ENCODE measurements at regions not wholly inside any gene's neighbourhood (a gene's known extent, or its start where the extent isn't known, plus 50 kb on each side); places are given as distances from the start of the nearest gene placed in this dataset.
"Not testable (repeated sequence)": the region's sequence is repeated elsewhere in the genome, so short reads cannot be mapped to it uniquely, and the experiment has no call there.

GRCh38 chr14:41518030-41518429 lies 88.6 kb upstream of the LRFN5 start:
- H3K4me3 ChIP-seq (ENCODE audit: low read length); H3K23ac ChIP-seq (ENCODE audit: low read length); H4K8ac ChIP-seq (ENCODE audit: low read depth, low read length); H3K56ac ChIP-seq (ENCODE audit: low read length); DNase-seq; H2BK15ac ChIP-seq (replicated peaks; ENCODE audit: low read depth); H3K79me1 ChIP-seq (ENCODE audit: low read length); H3K4ac ChIP-seq (ENCODE audit: low read depth, low read length); H2AK5ac ChIP-seq (ENCODE audit: low read length); H3K27me3 ChIP-seq (ENCODE audit: insufficient read depth, low read length, poor library complexity); H4K5ac ChIP-seq (ENCODE audit: low read length); H3K4me1 ChIP-seq (ENCODE audit: control insufficient read depth, low read depth, low read length); H2BK5ac ChIP-seq (ENCODE audit: low read length); H2BK120ac ChIP-seq (ENCODE audit: low read depth, low read length); H3K36me3 ChIP-seq (ENCODE audit: control insufficient read depth, insufficient read depth, low read length); H3K27ac ChIP-seq (ENCODE audit: low read depth, low read length); H3K4me2 ChIP-seq (ENCODE audit: low read length); H3K9ac ChIP-seq (ENCODE audit: low read length); H3K18ac ChIP-seq (ENCODE audit: low read length); H3K79me2 ChIP-seq (ENCODE audit: control insufficient read depth, insufficient read depth, low read length): not testable (repeated sequence)
- whole genome bisulfite sequencing (ENCODE audit: extremely low coverage, insufficient coverage, low lambda C conversion rate), result no CpG with 5 or more reads among the region's 11 CpGs

DNA sequence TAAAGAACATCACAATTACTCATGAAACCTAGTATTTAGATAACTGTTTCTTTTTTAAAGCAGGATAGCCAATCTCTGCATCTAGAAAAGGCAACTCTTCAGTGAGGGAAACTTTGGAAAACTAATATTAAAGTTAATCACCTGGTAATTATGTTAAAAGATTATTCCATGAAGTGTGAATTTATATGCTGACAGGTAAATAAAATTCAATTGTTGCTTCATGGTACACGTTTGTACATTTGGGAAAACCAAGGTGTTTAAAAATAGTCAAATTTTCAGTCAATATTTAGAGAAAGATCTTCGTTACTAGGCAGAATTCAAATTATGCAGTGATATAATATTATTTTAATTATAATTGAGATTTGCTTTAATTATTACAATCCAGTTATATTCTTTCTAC lies 100.1 kb upstream of the LRFN5 start:
- Histone ChIP-seq H3K79me2 (ENCODE audit: control insufficient read depth, insufficient read depth, low read length) (no peaks in the 10 kb centered on the region), H2AK5ac (ENCODE audit: low read length) (no peak overlapping the region), H4K5ac (ENCODE audit: low read length) (no peak overlapping the region), H3K4me2 (ENCODE audit: low read length) (no peak overlapping the region), H3K36me3 (ENCODE audit: control insufficient read depth, insufficient read depth, low read length) (no peaks in the 10 kb centered on the region), H3K4ac (ENCODE audit: low read depth, low read length) (no peak overlapping the region), H2BK5ac (ENCODE audit: low read length) (no peak overlapping the region), H3K56ac (ENCODE audit: low read length) (no peak overlapping the region), H2BK120ac (ENCODE audit: low read depth, low read length) (no peak overlapping the region), H3K4me3 (ENCODE audit: low read length) (no peak overlapping the region), H3K79me1 (ENCODE audit: low read length) (no peaks in the 10 kb centered on the region), H3K9ac (ENCODE audit: low read length) (no peak overlapping the region), H4K8ac (ENCODE audit: low read depth, low read length) (no peak overlapping the region), H3K4me1 (ENCODE audit: control insufficient read depth, low read depth, low read length) (no peaks in the 10 kb centered on the region), H2BK15ac (replicated peaks; ENCODE audit: low read depth) (no peak overlapping the region), H3K23ac (ENCODE audit: low read length) (no peak overlapping the region), H3K27ac (ENCODE audit: low read depth, low read length) (no peak overlapping the region), H3K27me3 (ENCODE audit: insufficient read depth, low read length, poor library complexity) (no peaks in the 10 kb centered on the region), H3K18ac (ENCODE audit: low read length) (no peak overlapping the region)
- no CpG with 5 or more reads among the region's 2 CpGs for WGBS (ENCODE audit: extremely low coverage, insufficient coverage, low lambda C conversion rate)
- DNase-seq, result no peak

DNA sequence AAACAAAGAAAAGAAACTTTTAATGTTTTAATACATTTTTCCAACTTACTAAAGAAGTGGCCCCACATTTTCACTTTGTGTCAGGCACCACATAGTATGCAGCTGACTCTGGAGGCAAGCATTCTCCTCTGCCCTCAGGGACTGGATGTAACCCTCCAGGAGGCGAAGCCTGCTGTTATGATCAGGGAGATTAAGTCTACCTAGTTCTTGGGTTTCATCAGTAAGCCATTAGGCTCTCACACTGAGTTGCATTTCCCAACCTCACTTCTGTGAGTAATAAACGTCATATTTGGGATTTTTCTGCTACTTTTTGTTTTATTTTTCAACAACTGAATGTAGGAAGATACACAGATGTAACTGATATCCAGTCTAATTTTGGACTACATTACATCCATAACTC lies 101.2 kb upstream of the LRFN5 start:
- no peak overlapping the region for H2AK5ac ChIP-seq (ENCODE audit: low read length)
- no peak overlapping the region for H3K23ac ChIP-seq (ENCODE audit: low read length)
- no peaks in the 10 kb centered on the region for H3K79me1 ChIP-seq (ENCODE audit: low read length)
- H3K27ac ChIP-seq (ENCODE audit: low read depth, low read length), result no peak overlapping the region
- H3K18ac ChIP-seq (ENCODE audit: low read length), result no peak overlapping the region
- no peaks in the 10 kb centered on the region for H3K4me1 ChIP-seq (ENCODE audit: control insufficient read depth, low read depth, low read length)
- no peak overlapping the region for H2BK120ac ChIP-seq (ENCODE audit: low read depth, low read length)
- no peak overlapping the region for H2BK15ac ChIP-seq (replicated peaks; ENCODE audit: low read depth)
- no peak overlapping the region for H3K9ac ChIP-seq (ENCODE audit: low read length)
- no CpG with 5 or more reads among the region's 2 CpGs for WGBS (ENCODE audit: extremely low coverage, insufficient coverage, low lambda C conversion rate)
- no peaks in the 10 kb centered on the region for H3K27me3 ChIP-seq (ENCODE audit: insufficient read depth, low read length, poor library complexity)
- H3K56ac ChIP-seq (ENCODE audit: low read length), result no peak overlapping the region
- H2BK5ac ChIP-seq (ENCODE audit: low read length), result no peak overlapping the region
- peak; percentile 89 for DNase-seq
- no peak overlapping the region for H3K4ac ChIP-seq (ENCODE audit: low read depth, low read length)
- no peak overlapping the region for H3K4me3 ChIP-seq (ENCODE audit: low read length)
- H4K5ac ChIP-seq (ENCODE audit: low read length), result no peak overlapping the region
- H3K79me2 ChIP-seq (ENCODE audit: control insufficient read depth, insufficient read depth, low read length), result no peaks in the 10 kb centered on the region
- no peaks in the 10 kb centered on the region for H3K36me3 ChIP-seq (ENCODE audit: control insufficient read depth, insufficient read depth, low read length)
- H4K8ac ChIP-seq (ENCODE audit: low read depth, low read length), result no peak overlapping the region
- no peak overlapping the region for H3K4me2 ChIP-seq (ENCODE audit: low read length)

DNA sequence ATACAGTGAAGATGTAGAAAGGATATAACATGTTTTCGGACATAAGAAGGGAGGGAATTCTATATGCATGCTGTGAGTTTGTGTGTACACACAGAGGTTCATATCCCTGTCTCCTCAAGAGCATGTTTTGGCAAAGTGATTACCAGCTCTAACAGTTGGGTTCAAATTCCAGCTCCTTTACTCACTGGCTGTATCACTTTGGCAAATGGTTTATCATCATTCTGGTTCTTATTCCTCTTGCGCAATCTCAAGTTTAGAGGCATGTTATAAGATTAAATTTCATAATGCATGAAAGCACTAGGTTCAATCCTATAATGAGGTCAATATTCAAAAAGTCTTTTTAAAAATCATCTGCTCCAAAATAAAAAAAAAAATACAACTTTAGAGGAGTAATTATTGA lies 107.7 kb upstream of the LRFN5 start:
- no peak overlapping the region for H3K4me2 ChIP-seq (ENCODE audit: low read length)
- no peaks in the 10 kb centered on the region for H3K79me1 ChIP-seq (ENCODE audit: low read length)
- no peak overlapping the region for H4K5ac ChIP-seq (ENCODE audit: low read length)
- H3K4me3 ChIP-seq (ENCODE audit: low read length), result no peak overlapping the region
- no peak overlapping the region for H3K27ac ChIP-seq (ENCODE audit: low read depth, low read length)
- no peak overlapping the region for H3K56ac ChIP-seq (ENCODE audit: low read length)
- H3K36me3 ChIP-seq (ENCODE audit: control insufficient read depth, insufficient read depth, low read length), result no peaks in the 10 kb centered on the region
- H2BK5ac ChIP-seq (ENCODE audit: low read length), result no peak overlapping the region
- no peak for DNase-seq
- H3K27me3 ChIP-seq (ENCODE audit: insufficient read depth, low read length, poor library complexity), result no peaks in the 10 kb centered on the region
- H3K18ac ChIP-seq (ENCODE audit: low read length), result no peak overlapping the region
- no peak overlapping the region for H3K4ac ChIP-seq (ENCODE audit: low read depth, low read length)
- peak overlapping the region; percentile 78 for H2BK15ac ChIP-seq (replicated peaks; ENCODE audit: low read depth)
- no CpG with 5 or more reads among the region's 2 CpGs for WGBS (ENCODE audit: extremely low coverage, insufficient coverage, low lambda C conversion rate)
- H2BK120ac ChIP-seq (ENCODE audit: low read depth, low read length), result no peak overlapping the region
- H4K8ac ChIP-seq (ENCODE audit: low read depth, low read length), result no peak overlapping the region
- H3K23ac ChIP-seq (ENCODE audit: low read length), result no peak overlapping the region
- H3K9ac ChIP-seq (ENCODE audit: low read length), result no peak overlapping the region
- H3K79me2 ChIP-seq (ENCODE audit: control insufficient read depth, insufficient read depth, low read length), result no peaks in the 10 kb centered on the region
- H2AK5ac ChIP-seq (ENCODE audit: low read length), result no peak overlapping the region
- no peaks in the 10 kb centered on the region for H3K4me1 ChIP-seq (ENCODE audit: control insufficient read depth, low read depth, low read length)

- Histone ChIP-seq H3K79me2 (ENCODE audit: control insufficient read depth, insufficient read depth, low read length) (no peaks in the 10 kb centered on the region), H3K27ac (ENCODE audit: low read depth, low read length) (no peak overlapping the region), H3K23ac (ENCODE audit: low read length) (no peak overlapping the region), H3K36me3 (ENCODE audit: control insufficient read depth, insufficient read depth, low read length) (no peaks in the 10 kb centered on the region), H3K4me1 (ENCODE audit: control insufficient read depth, low read depth, low read length) (no peaks in the 10 kb centered on the region), H2BK5ac (ENCODE audit: low read length) (no peak overlapping the region), H3K27me3 (ENCODE audit: insufficient read depth, low read length, poor library complexity) (no peaks in the 10 kb centered on the region), H2BK120ac (ENCODE audit: low read depth, low read length) (no peak overlapping the region), H3K9ac (ENCODE audit: low read length) (no peak overlapping the region), H3K18ac (ENCODE audit: low read length) (no peak overlapping the region), H2BK15ac (replicated peaks; ENCODE audit: low read depth) (no peak overlapping the region), H3K4ac (ENCODE audit: low read depth, low read length) (no peak overlapping the region), H2AK5ac (ENCODE audit: low read length) (no peak overlapping the region), H3K79me1 (ENCODE audit: low read length) (no peaks in the 10 kb centered on the region), H4K8ac (ENCODE audit: low read depth, low read length) (no peak overlapping the region), H3K4me2 (ENCODE audit: low read length) (no peak overlapping the region), H3K4me3 (ENCODE audit: low read length) (no peak overlapping the region), H3K56ac (ENCODE audit: low read length) (no peak overlapping the region), H4K5ac (ENCODE audit: low read length) (no peak overlapping the region)
- no peak for DNase-seq
- no CpG with 5 or more reads among the region's 2 CpGs for WGBS (ENCODE audit: extremely low coverage, insufficient coverage, low lambda C conversion rate)
Observed at GRCh38 chr14:41490323-41490722, 116.4 kb upstream of the LRFN5 start.

DNA sequence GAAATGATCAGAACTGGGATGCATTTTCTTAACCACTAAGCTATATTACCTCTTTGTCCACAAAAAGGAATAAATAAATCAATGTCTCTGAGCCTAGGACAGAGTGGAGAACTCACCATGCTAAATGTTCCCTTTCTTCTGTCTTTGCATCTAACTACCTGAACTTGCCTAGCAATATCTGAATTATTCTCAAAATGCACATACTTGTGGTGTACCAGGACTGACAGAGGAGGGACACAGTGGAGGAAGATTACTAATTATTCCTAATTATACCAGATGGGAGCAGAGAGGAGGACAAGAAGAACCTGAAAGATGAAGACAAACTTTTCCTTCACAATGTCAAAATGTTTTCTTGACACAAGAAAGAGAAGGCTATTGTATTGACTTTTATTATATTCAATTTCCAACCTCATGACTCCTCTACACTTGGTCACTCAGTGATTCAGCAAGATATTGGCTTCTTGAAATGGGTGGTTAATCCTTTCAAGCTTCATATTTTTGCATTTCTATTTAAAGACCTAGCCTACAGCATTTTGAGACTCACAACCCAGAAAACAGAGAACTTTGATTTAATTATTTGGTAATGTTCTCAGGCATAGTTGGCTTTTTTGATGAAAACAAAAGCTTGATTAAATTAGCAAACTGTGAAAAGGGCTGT lies 117.2 kb upstream of the LRFN5 start:
- Histone ChIP-seq H3K4me1 (ENCODE audit: control insufficient read depth, low read depth, low read length) (no peaks in the 10 kb centered on the region), H3K4me3 (ENCODE audit: low read length) (no peak overlapping the region), H3K23ac (ENCODE audit: low read length) (no peak overlapping the region), H3K56ac (ENCODE audit: low read length) (no peak overlapping the region), H3K9ac (ENCODE audit: low read length) (no peak overlapping the region), H4K8ac (ENCODE audit: low read depth, low read length) (no peak overlapping the region), H3K18ac (ENCODE audit: low read length) (no peak overlapping the region), H3K36me3 (ENCODE audit: control insufficient read depth, insufficient read depth, low read length) (no peaks in the 10 kb centered on the region), H3K27me3 (ENCODE audit: insufficient read depth, low read length, poor library complexity) (no peaks in the 10 kb centered on the region), H2AK5ac (ENCODE audit: low read length) (no peak overlapping the region), H3K4me2 (ENCODE audit: low read length) (no peak overlapping the region), H2BK120ac (ENCODE audit: low read depth, low read length) (no peak overlapping the region), H3K79me1 (ENCODE audit: low read length) (no peaks in the 10 kb centered on the region), H4K5ac (ENCODE audit: low read length) (no peak overlapping the region), H2BK15ac (replicated peaks; ENCODE audit: low read depth) (no peak overlapping the region), H3K79me2 (ENCODE audit: control insufficient read depth, insufficient read depth, low read length) (no peaks in the 10 kb centered on the region), H3K4ac (ENCODE audit: low read depth, low read length) (no peak overlapping the region), H2BK5ac (ENCODE audit: low read length) (no peak overlapping the region), H3K27ac (ENCODE audit: low read depth, low read length) (no peak overlapping the region)
- DNase-seq, result no peak

Data from mesendoderm (in vitro differentiated cells).